ENCODE measurements at regions not wholly inside any gene's neighbourhood (a gene's known extent, or its start where the extent isn't known, plus 50 kb on each side); places are given as distances from the start of the nearest gene placed in this dataset.

- no peak for DNase-seq
Measured at GRCh38 chr10:104505521-104506042, 135.5 kb upstream of the SORCS3 start.

GRCh38 chr10:104509981-104510380 is 131.1 kb upstream of the SORCS3 start:
- no peak for DNase-seq

- no peak for DNase-seq
Measured at GRCh38 chr10:104510644-104511043, 130.4 kb upstream of the SORCS3 start.

- no peak for DNase-seq
Measured at GRCh38 chr10:104512800-104513199, 128.3 kb upstream of the SORCS3 start.

GRCh38 chr10:104515678-104516199 is 125.4 kb upstream of the SORCS3 start:
- DNase-seq = no peak

- DNase-seq = no peak
Measured at GRCh38 chr10:104516986-104517385, 124.1 kb upstream of the SORCS3 start.

- no peak for DNase-seq
Measured at GRCh38 chr10:104517946-104518345, 123.1 kb upstream of the SORCS3 start.

GRCh38 chr10:104518891-104519290 is 122.2 kb upstream of the SORCS3 start:
- no peak for DNase-seq

- no peak for DNase-seq
Measured at GRCh38 chr10:104520653-104521052, 120.4 kb upstream of the SORCS3 start.

GRCh38 chr10:104521901-104522694 is 119.0 kb upstream of the SORCS3 start:
- DNase-seq = no peak

- no peak for DNase-seq
Measured at GRCh38 chr10:104526188-104526587, 114.9 kb upstream of the SORCS3 start.

- DNase-seq = no peak
Measured at GRCh38 chr10:104527013-104527412, 114.1 kb upstream of the SORCS3 start.

- DNase-seq = no peak
Measured at GRCh38 chr10:104540181-104540580, 100.9 kb upstream of the SORCS3 start.

GRCh38 chr10:104541820-104542219 is 99.3 kb upstream of the SORCS3 start:
- DNase-seq = no peak

GRCh38 chr10:104546336-104546735 is 94.8 kb upstream of the SORCS3 start:
- no peak for DNase-seq

GRCh38 chr10:104546756-104547155 is 94.3 kb upstream of the SORCS3 start:
- no peak for DNase-seq

- no peak for DNase-seq
Measured at GRCh38 chr10:104548090-104548489, 93.0 kb upstream of the SORCS3 start.

GRCh38 chr10:104556831-104557230 is 84.3 kb upstream of the SORCS3 start:
- DNase-seq = no peak

- no peak for DNase-seq
Measured at GRCh38 chr10:104557966-104558365, 83.1 kb upstream of the SORCS3 start.

- DNase-seq = no peak
Measured at GRCh38 chr10:104559935-104560334, 81.2 kb upstream of the SORCS3 start.

GRCh38 chr10:104563051-104563450 is 78.0 kb upstream of the SORCS3 start:
- DNase-seq = no peak

- no peak for DNase-seq
Measured at GRCh38 chr10:104563548-104563947, 77.5 kb upstream of the SORCS3 start.

GRCh38 chr10:104574427-104574826 is 66.7 kb upstream of the SORCS3 start:
- no peak for DNase-seq

- DNase-seq = no peak
Measured at GRCh38 chr10:104574838-104575237, 66.3 kb upstream of the SORCS3 start.

GRCh38 chr10:104576611-104577010 is 64.5 kb upstream of the SORCS3 start:
- DNase-seq = no peak
